HG03457 (cell line): ENCODE measurements at regions not wholly inside any gene's neighbourhood (a gene's known extent, or its start where the extent isn't known, plus 50 kb on each side); places are given as distances from the start of the nearest gene placed in this dataset.
"Not testable (repeated sequence)": the region's sequence is repeated elsewhere in the genome, so short reads cannot be mapped to it uniquely, and the experiment has no call there.

Source experiments
- ATAC-seq: cut with Tn5 transposase; IDR thresholded peaks from one replicate; pipeline ENCODE4 v1.9.1; 2021; ENCODE audit warnings: moderate number of reproducible peaks; ENCODE audit not compliant: unreplicated experiment

DNA sequence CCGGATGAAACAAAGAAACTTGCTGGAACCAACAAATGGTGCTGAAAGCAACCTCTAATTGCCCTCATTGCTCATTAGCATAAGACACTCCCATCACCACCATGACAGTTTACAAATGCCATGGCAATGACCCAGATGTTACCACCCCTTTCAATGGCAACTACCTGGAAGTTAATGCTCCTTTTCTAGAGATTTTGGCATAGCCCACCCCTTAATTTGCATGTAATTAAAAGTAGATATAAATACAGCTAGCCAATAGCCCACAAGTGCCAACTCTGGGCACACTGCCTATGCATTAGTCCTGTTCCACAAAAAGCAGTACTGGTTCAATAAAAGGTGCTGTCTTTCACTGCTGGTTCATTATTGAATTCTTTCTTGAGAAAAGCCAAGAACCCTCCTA lies 410.3 kb upstream of the PPP1R2C start:
- ATAC-seq = no peak

- no peak for ATAC-seq
These were observed 433.6 kb upstream of the PPP1R2C start for GRCh38 chrX:43211570-43211969.

- ATAC-seq = no peak
These were observed 437.9 kb upstream of the MAOA start for GRCh38 chrX:43218198-43218597.

DNA sequence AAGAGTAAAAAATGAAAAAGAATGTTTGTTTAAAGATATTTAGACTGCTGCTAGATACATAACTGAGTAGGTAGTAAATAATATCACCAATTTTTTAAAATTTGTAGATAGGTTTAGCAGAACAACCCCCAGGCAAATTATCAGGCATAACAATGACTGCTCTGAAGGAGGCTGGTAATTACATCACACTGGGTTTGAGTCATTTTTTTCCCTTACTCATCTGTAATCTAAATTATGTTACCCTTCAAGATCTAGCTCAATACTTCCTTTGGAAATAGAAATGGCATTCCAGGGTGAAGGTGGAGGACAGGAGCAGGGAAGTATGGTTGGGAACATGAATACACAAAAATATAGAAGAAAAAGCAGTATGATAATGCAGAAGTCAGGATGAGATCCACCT lies 431.6 kb upstream of the MAOA start:
- no peak for ATAC-seq

DNA sequence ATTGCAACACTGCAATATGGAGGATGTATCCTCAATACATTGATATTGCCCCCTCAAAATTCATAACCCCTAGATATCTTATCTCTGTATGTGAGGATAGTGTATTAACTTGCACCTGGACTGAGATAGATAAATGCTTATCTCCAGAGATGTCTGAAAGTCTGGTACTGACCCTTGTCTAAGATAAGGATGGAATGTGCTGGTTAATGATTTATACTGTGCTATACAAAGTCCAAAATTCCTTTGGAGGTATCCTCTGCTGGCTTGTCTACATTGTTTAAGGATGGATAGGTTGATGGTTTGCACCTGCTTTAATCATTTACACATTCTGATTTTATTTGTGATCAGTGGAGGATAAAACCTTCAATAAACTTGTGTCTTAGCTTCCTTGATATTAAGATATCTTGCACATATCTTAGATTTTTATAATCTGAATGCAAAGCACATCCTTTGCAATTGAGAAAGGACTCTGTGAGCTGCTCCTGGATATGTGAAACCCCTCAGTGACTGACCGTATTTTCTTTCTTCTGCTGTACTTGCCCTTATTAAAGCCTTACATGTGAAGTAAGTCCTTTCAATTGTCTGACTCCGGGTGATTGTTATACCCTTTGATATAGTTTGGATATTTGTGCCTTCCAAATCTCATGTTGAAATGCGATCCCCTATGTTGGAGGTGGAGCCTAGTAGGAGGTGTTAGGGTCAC lies 430.3 kb upstream of the MAOA start:
- no peak for ATAC-seq

GRCh38 chrX:43238461-43238945 lies 417.6 kb upstream of the MAOA start:
- ATAC-seq = no peak

DNA sequence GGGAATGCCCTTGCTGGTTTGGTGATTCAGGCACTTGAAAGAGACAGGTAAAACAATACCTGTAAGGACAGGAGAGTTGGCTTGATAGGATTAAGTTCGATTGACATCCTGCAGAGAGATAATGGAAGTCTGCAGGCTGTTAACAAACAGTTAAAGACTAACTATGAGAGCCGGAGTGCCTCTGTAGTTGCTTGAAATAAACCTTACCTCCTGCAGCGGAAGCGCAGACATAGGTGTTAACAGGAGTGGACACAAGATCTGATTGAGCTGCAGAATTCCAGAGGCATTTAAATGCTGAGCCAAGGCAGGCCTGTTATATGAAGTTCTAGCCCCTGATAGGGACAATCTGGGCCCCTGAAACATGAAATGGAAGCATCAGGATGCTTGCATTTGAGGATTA lies 416.7 kb upstream of the MAOA start:
- ATAC-seq = no peak

- ATAC-seq = no peak
These were observed 400.5 kb upstream of the MAOA start for GRCh38 chrX:43255596-43255995.

DNA sequence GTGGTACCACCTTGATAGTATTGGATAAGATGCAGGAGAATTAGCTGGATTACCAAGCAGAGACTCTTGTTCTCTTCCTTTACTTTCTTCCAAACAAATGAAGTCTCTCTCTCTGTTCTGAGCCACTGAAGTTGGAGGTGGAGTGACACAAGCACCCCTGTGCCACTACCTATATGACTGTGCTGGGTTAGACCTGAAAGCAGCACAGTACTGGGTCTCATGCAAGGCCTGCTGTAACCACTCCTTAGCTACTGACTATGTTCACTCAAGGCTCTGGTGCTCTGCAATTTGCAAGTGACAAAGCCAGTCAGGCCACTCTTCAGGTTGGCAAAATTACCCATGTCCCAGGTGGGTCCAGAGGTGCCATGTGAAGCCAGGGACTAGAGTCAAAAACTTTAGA lies 389.6 kb upstream of the MAOA start:
- ATAC-seq = no peak

DNA sequence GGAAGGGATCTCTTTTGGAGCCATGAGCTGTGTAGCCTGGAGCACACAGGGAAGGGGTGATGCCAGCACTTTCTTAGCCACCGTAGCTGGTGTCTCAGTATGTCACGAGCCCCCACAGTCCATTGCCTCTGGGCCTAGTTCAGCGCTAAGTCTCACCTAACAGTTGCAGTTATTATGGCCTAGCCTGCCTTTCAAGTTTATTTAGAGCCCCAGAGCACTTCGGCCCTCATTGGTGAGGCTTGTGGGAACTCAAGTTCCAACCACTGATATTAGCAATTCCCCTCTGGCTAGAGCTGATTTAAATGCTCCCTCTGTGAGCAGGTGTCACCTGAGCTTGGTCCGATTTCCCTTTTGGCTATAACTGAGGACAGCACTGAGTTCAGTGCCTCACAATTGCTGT lies 388.4 kb upstream of the MAOA start:
- ATAC-seq = no peak

DNA sequence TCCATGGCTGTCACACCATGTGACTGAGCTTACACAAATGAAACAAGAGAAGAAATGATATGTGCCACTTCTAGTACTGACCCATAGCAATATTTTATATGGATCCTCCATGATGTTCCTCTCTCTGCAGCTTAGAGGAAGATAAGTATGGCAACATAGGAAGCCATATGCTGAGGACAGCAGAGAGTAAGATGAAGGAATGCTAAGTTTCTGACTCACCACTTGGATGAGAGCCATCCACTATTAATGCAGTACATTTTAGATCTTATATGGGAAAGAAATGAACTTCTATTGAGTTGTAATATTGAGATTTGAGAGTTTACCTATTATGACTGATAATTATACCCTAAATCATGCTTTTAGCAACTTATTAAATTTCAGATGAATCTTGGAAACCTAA lies 386.9 kb upstream of the MAOA start:
- no peak for ATAC-seq

DNA sequence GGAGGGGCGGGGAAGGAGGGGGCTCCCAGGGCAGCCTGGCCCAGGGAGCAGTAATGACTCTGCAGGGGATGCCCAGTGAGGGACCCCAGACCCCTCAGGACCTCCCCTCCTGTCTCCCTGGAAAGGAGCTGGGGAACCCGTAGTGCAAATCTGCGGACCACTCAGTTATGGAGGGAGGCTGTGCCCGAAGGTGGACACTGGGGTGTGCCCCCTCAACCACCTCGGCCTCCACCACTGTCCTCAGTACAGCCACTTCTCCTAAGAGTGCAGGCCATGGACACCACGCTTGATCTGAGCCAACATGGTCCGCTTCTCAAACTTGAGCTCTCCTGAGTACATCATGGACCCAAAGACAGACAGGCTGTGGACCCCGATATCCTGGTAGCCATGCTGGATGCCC lies 378.2 kb upstream of the MAOA start:
- ATAC-seq = no peak

GRCh38 chrX:43278440-43278839 lies 377.7 kb upstream of the MAOA start:
- no peak for ATAC-seq

GRCh38 chrX:43279341-43279808 lies 376.7 kb upstream of the MAOA start:
- no peak for ATAC-seq

- no peak for ATAC-seq
These were observed 372.9 kb upstream of the MAOA start for GRCh38 chrX:43283187-43283586.

DNA sequence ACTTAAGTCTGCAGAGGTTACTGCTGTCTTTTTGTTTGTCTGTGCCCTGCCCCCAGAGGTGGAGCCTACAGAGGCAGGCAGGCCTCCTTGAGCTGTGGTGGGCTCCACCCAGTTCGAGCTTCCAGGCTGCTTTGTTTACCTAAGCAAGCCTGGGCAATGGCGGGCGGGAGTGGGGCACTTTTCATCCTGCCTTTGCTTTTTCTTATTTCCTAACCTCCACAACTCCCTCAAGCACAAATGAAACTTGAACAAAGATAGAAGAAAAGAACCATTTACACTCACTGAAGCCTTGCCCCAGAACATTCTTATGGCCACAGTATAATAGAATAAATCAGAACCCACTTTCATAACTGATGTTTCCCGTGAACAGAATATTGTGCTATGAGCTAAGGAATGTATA lies 344.5 kb upstream of the MAOA start:
- ATAC-seq = not testable (repeated sequence)

DNA sequence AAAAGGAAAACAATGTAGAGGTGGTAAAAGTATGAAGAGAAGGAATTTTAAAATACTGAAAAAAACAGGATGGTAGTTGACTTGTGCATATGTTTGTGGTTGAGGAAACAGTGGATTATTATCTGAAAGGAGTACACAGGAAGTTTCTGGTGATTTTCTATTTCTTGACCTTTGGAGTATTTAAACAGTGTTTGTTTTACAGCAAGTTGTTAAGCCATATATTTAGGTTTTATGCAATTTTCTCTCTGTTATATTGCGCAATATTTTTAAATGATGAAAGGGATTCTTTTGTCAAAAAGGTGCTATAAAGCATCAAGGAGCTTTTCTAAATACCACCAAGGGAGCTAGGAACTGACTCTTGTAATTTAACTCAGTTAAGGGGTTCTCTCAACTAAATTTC lies 343.1 kb upstream of the MAOA start:
- ATAC-seq = no peak

GRCh38 chrX:43314525-43314924 lies 341.6 kb upstream of the MAOA start:
- ATAC-seq = no peak

DNA sequence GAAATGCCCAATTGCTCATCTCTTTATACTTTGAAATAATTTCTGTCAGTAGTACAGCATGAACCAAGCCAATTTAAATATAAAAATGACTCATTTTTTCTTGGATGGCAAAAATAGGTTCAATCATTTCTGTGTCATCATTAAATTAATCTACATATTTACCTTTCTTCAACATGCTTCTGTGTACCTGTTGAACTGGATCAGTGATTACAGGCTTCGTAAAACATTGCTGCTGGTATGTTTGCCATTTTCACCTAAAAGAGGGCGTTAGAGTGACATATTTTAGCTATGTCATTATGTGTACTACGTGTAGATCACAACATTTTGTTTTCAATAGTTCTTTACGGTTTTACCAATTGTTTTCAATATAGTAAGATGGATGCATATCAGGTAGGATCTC lies 340.5 kb upstream of the MAOA start:
- ATAC-seq = no peak

DNA sequence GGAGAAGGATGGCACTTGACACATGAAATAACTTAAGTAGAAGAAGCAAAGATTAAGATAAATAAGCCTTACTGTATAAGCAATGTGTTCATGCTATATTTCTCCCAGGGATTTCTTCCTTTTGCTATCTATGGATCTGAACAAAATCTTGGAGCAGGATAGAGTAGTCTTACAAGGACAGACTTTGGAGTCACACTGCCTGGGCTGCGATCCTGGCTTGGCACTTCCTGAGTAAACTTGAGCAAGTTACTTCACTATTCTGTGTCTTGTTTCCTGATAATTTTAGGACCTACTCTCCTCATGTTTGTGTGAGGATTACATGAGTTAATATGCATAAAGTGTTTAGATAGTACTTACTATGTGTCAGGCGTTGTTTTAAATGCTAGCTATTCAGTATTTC lies 340.0 kb upstream of the MAOA start:
- no peak for ATAC-seq

DNA sequence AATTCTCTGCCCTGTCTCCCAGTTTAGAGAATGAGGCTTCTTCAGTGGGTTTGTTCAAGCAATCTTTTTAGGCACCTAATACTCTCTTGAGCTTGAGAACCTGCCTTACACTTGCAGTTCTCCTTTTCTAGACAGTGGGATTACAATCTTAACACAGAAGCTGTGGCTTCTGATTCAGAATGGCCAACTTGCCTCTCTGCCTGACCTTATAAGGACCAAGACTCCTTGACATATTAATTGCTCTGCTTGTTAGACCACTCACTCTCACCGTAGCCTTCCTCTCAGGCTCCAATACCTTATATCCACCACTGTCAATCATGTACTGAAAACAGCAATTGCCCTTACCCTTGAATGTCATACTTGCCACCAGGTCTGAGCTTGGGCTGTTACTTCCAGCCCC lies 338.7 kb upstream of the MAOA start:
- no peak for ATAC-seq

GRCh38 chrX:43328358-43328946 lies 327.6 kb upstream of the MAOA start:
- ATAC-seq = no peak

DNA sequence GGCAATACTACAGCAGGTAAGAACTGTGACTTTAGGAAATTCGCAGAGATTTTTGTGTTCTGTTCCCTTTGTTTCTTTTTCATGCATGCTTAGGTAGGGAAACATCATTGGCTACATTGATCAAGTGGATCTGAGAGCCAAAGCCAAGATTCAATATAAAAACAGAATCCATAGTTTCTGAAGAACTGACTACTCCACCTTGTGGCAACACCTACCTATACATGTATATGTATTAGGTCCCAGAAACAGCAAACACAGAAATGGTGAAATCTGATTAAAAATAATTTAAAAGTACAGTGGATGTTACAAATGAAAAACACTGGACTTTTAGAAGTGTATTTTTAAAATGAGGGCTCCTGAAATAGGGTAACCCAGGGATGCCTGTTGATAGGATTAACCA lies 322.6 kb upstream of the MAOA start:
- no peak for ATAC-seq
